IPS-NIHi11 (cell line): ENCODE measurements at regions not wholly inside any gene's neighbourhood (a gene's known extent, or its start where the extent isn't known, plus 50 kb on each side); places are given as distances from the start of the nearest gene placed in this dataset.
"Not testable (repeated sequence)": the region's sequence is repeated elsewhere in the genome, so short reads cannot be mapped to it uniquely, and the experiment has no call there.

Source experiments
- DNase-seq: peaks from one replicate; pipeline ENCODE4 v3.0.0; 2012; ENCODE audit warnings: mixed read lengths, low spot score

DNA sequence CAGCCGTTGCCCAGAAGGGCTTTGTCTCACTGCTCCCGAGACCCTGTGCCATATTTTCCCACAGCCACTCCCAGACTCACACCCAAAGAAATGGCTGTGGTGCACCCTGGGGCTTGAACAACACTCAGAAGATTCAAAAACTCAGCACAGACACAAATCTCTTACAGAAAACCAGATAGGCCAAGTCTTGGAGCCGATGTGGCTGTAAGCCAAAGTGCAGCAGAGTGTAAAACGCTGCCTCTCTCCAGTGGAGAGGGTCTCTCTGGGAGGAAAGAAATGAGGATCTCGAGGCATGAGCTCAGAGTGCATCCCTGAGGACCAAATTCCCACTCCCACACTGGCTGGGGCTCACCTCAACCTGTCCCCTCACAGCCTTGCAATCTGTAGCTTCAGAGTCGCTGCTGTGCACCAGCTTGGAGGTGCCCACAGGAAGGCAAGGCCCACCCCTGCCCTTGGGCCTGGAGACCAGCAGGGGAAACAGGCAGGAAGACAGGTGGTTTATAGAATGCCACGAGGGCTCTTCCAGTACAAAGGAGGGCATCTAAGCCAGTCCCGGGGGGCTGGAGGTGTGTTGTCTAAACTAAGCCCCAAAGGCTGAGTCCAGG lies 171.3 kb upstream of the AJAP1 start:
- no peak for DNase-seq

DNA sequence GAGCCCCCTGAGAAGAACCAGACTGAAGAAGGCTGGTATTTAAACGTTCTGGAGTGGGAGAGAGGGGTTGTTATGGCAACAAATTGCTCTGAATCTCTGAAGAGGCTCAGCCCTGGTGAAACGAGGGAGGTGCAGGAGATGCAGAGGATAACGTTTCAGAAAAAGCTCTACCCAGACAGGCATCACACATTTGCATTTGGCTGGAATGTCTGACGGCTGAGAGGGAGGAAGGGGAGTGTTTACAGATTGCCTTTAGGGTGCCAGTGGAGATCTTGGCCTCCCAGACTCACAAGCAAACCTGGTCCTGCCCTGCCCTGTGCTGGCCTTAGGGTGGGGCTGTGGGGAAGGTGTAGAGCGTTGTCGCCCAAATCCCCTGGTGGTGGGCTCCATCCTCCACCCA lies 169.0 kb upstream of the AJAP1 start:
- no peak for DNase-seq

DNA sequence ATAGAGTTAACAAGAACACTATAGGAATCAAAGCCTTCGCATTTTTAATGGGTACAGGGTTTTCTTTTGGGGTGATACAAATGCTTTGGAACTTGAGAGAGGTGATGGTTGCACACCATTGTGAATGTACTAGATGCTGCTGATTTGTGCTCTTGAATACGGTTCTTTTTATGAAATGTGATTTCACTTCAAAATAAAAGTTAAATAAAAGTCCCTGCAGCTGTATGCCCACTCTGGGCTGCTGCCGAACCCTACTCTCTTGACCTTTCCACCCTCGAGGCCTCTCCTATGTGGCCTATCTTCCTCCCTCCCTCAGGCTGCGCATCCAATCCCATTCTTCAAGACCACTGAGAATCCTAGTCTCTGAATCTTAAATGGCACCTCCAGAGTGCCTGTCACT lies 168.5 kb upstream of the AJAP1 start:
- no peak for DNase-seq

DNA sequence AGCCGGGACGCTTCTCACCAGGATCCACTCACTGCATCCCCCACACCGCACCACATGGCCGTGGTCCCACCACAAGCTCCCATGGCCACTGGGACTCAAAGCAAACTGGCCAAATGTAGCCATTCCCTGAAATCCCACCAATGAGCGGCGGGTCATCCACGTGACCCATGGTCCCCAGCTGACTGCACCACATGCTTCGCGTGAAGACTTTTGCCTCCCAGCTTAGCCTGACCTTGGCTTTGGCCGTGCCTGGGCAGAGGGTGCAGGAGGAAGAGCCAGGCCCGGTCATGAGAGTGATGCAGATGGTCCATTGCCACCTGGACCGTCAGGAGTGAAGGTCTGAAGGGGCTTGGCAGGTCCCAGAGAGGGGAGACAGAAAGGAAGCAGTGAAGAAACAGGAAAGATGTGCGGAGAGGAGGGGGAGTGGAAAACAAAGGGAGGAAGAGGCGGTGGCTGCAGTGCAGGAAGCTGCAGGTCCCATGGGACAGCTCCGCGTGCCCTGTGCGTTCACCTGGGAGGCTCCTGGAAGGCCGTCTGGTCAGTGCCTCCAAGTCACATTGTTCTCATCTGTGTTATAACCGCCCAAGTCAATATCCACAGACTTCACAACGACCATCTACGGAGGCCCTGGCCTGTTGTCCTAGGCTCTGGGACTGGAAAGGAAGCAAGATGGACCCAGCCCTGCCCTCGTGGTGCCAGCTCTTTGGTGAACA lies 167.8 kb upstream of the AJAP1 start:
- no peak for DNase-seq

DNA sequence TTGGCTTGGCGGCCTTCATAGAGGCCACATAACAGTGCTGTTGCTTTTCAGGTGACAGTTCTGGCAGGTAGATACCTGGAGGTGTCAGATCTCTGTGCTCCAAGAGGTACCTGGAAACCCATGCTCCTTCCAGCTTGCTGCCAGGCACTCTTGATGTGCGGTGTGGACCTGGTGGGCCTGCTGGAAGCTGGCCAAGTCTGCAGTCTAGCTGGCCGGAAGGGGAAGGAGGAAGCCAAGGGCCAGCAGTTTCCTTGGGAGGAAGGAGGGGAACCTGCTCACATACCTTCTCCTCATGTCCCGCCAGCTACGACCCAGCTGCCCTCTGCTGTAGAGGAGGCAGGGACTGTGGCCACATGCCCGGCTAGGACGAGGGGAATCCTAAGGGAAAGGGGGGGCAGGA lies 166.4 kb upstream of the AJAP1 start:
- DNase-seq: no peak

DNA sequence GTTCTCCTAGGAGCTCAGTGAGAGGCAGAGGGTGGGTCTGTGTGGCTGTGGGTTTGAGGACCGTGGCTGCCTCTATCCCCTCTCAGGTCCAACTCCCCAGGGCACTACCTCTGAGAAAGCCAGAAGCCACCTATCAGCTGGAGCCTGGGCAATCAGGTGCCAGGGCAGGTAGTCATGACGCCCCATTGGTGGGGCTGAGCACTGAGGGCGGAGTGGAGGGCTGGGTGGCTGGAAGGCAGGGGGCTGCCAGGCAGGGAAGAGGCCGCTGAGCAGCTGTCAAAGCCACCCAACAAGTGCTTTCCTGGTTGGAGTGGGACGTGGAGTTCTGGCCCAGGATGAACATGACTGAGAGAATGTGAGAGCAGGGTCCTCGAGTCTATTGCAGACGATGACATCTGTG lies 164.9 kb upstream of the AJAP1 start:
- no peak for DNase-seq

DNA sequence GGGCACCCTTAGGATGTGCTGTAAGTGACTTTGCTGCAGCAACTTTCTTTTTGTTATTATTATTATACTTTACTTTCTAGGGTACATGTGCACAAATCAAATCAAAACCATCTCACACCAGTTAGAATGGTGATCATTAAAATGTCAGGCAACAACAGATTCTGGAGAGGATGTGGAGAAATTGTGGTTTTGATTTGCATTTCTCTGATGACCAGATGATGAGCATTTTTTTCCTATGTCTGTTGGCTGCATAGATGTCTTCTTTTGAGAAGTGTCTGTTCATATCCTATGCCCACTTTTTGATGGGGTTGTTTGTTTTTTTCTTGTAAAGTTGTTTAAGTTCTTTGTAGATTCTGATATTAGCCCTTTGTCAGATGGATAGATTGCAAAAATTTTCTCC lies 164.4 kb upstream of the AJAP1 start:
- not testable (repeated sequence) for DNase-seq

DNA sequence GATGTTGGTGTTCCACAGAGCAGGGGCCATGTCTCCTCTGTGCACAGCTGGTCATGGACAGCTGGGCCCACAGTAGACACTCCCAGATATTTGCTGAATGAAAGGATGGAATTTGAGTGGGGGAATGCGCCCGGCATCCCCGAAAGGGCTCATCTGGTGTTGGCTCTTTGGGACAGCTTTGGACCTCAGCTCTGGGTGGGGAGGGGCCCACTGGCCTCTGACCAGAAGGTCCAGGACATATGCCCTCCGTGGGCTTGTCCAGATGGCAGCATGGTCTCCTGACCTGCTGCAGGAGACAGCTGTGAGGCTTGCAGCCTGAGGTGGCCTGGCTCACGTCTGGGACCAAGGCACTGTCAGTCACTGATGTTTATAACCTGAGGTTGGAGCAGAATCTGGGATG lies 160.4 kb upstream of the AJAP1 start:
- no peak for DNase-seq

DNA sequence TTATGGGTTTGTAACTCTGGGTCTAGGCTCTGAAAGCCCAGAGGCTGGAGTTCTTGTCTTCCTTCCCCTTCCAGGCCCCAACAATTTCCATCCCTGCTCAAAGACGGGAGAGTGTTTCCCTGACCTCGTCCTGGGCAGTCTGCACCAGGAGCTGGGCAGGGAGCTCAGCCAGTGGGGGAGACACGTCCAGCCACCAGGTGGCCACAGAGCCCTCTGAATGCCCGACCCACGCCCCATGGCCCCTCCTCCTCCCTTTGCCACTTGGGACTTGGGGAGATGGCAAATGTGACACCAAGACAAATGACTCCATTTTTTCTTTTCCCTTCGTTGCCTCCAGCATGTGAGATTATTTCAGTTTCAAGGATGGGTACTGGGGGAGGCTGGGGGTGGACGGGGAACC lies 159.9 kb upstream of the AJAP1 start:
- DNase-seq: peak; percentile 49

DNA sequence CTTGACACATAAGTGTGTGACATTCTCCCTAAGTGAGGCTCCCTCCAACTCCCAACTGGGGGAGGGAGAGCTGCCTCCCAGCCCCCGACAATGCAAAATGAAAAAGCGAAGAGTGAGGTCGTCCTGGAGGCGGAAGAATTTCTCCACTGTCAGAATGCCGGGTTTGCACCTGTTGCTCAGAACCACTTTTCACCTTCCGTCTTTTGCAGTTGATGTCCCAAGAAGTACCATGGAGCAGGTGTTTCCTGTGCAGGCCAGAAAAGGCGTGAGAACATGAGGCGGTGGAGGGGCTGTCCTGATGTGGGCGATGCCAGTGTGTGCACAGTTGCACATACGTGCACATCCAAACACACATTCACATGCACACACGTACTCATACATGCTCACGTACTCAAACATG lies 158.6 kb upstream of the AJAP1 start:
- no peak for DNase-seq

DNA sequence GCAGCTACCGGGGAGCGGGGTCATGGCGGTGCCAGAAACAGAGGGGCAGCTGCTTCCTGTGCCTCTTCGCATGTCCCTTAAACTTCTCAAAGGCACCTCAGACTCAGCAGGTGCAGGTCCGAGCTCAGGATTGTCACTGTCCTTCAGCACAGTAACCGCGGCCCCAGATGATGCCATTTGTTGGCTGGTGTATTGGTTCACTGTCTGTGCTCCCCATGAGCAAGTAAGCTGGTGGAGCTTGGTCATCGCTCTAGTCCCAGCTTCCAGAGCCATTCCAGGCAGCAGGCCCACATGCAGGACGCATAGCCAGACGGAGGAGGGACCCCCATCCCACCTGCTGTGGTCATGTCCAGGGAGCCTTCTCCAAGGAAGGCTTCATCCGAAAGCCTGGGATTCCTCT lies 154.0 kb upstream of the AJAP1 start:
- DNase-seq: no peak

DNA sequence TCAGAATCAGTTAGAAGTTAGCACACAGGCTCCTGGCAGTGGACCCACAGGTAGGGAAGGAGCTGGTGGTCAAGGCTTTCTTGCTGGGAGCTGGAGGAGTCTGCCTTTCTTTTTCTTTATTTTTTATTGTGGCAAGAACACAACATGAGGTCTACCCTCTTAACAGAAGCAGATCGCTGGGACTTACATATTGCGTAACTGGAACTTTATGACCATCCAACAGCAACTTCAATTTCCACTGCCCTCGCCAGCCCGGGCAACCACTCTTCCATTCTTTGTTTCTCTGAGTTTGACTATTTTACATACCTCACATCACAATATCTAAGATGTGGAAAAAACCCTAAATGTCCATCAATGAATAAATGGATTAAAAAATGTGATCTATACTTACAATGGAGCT lies 147.8 kb upstream of the AJAP1 start:
- DNase-seq: no peak

DNA sequence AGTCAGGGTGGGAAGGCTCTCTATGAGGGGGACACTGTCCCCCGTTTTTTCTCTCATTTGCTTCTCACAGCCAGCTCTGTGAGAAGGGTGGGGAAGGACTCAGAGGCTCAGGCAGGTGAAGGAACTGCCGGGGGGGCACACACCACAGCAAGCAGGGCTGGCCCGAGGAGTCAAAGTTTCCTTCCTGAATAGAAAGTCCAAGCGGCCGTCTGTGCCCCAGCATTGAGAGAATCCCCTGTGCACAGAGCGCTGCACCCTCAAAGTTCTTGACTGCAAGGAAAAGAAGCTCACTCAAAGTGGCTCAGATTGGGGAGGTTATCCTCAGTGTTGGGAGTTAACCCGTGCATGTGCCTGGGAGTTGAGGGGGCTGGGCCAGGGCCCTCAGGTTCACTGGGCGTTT lies 145.2 kb upstream of the AJAP1 start:
- DNase-seq: no peak

DNA sequence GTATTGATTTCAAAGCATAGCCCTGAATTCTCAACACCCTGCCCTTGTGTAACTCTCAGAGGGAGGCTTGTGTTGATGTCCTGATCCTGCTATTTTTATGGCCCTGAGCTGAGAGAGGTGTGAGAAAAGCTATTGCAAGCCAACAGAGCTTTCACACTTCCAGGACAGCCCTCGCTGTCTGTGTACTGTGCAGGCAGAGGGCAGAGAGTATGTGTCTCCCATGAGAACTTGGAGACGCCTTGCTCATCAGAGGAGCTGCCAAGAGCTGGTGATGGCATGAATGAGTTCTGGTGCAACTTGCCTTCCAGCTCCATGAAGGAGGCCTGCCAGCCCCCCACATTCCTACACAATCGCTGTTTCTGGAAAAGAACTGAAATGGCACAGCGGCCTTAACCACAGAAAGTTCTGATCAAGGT lies 144.1 kb upstream of the AJAP1 start:
- DNase-seq: no peak

DNA sequence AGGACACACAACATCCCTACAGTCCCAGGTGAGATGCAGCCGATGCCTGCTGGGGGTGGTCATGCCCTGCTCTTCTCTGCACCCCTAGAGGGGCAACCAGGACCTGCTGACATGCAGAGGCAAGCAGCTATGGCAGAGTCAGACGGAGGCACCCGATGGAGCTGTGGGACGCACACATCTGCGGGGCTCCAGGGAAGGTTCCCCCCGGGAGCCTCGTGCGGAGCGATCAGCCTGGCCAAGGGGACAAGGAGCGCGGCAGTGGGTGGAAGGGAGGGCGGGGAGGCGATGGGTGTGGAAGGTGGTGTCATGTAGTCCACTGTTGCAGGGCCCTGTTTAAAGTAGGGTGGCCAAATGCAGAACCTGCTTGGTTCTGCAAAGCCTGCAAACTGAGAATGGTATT lies 143.0 kb upstream of the AJAP1 start:
- DNase-seq: no peak

DNA sequence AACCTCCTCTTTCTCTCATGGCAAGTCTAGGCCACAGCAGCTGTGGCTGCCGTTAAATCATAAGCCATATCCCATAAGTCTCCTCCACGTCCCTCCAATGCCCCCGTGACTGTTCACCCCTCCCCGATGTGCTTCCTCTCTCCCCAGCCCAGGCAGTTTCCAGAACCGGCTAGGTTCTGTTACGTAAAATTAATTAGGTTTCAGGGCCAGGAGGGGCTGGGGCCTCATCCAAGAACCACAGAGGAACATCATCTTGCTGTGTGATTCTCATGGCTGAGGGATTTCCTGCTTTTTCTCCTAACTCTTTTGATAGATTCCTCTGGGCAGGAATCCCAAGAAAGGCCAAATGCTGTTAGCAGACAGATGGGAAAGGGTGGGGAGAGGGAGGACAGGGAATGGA lies 141.8 kb upstream of the AJAP1 start:
- DNase-seq: no peak

DNA sequence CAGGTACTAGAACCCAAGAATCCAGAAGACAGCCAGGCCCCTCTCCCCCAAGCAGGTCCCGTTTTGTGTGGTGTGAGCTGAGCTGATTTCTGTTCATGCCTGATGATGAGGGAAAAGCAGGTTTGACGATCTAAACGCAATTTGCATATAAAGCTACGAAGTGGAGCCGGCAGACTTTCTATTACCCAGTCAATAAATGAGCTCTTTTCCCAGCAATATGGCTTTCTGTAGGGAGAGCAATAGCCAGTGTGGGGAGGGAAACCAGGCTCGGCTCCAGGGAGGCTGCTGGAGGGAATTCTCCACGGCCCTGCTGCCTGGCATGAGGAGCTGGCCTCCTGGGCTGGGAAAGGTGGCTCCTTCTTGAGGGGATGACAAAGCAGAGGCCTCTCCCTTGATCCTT lies 140.7 kb upstream of the AJAP1 start:
- no peak for DNase-seq

DNA sequence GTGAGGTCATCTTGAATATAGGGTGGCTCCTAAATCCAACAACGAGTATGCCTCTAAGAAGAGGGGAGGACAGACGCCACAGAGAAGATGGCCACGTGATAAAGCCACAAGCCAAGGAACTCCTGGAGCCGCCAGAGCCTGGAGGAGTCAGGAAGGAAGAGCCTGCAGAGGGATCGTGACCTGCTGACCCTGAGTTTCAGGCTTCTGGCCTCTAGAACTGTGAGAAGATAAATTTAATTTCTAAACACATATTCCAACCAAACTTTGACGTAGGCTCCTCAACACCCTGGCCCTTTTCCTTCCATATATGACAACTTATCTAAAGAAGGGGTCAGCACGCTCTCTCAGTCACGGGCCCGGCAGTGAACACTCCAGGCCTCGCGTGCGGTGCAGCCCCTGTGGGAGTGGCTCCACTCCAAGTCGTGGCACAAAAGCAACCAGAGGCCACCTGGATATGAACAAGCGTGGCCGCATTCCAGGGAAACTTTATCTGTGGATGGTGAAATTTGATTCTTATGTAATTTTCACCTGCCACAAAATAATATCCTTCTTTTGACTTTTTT lies 138.6 kb upstream of the AJAP1 start:
- DNase-seq: no peak

DNA sequence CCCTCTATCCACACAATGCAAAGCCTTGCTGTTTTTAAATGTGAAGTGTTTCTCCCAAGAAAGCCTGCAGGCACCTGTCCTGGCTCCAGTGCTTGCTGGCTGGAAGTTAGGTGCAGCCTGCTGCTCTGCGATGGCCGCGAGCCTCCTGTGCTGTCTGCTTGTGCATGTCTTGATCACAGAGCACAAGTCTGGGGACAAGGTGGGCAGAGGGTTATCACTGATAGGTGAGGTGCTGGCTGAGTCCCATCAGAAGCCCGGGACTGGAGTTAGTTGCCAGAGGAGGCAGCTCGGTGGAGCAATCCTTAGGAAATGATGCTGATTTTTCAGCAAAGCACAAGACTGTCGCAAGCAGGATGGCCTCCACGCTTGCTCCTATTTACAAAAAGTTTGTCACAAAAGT lies 137.8 kb upstream of the AJAP1 start:
- DNase-seq: no peak

DNA sequence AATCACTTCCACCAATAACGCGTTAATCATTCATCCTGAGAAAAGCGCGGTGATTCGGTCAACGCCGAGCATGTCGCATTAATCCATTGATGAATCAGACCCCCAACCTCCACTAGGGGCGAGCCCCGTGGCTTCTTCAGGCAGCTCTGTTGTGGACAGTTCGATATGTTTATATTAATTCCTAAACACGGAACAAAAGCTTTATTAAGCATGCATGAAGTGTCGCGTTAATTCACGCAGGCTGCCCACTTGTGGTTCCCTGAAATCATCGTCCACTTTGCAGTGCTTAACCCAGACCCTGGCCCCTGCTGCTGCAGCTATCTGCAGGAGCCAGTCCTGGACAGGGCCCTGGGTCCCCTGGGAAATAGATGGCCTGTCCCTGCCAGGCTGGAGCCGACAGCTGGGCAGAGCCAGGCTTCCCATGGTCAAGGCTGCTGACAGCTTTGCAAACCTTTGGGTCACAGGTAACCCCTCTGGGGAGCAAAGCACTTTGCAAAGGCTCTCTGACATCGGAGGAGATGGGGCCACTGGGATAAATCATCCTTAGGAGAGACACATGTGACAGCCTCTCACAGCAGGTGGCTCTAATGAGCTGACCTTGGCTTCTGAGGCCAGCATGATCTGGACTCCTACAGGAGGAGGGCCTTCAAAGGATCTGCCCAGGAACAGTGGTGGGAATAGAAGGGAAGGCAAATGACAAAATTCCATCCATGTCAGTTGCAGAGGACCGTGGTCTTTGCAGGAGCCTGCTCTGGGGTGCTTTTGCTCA lies 137.0 kb upstream of the AJAP1 start:
- no peak for DNase-seq

DNA sequence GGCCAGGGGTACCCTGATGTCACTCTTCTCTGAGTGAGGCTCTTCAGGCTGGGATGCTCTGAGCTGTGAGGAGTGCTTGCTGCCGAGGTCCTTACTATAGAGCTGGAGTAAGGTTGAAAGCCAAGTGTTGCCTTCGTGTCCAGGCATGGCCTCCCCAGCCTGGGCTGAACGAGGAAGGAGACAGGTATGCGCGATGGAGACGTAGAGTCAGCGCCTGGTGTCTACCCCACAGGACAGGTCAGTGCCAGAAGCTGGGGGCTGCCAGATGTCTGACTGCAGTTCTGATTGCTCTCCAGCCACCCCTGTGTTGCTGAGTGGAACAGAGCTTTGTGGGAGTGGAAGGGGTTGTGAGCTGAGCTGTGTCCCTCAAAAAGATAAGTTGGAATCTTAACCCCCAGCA lies 135.8 kb upstream of the AJAP1 start:
- no peak for DNase-seq

DNA sequence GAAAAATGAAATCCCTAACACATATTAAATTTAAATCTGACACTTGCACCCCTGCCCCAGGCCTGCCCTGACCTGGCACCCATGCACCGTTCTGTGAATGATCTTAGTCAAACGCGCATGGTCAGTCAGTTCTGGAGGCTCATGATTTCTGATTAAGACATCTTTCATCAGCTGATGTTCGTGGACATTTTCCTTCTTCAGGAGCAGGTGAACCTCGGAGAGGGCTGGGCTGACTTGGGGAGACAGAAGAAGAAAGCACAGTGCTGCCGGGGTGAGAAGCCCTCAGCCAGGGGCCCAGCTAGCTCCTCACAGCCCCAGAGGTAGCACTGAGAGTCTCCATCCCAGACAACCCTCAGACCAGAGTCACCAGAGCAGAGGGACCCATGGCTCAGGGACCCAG lies 134.5 kb upstream of the AJAP1 start:
- no peak for DNase-seq

DNA sequence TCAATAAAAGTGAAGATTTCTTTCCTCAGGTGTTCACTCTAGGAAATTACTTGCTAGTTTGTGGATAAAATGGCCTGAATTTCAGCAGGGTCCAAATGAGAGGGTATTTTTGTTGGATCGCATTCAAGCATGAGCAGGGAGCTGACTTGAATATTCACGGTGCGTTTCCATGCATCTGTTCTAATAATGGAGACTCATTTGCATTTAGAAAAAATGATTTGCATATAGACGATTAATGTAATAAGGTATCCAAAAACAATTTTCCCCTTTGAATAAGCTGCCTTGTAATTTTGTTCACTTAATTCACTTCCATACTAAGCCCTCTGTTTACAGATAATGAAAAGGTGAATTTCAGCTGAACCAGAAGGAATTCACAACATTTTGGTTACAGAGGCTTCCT lies 130.9 kb upstream of the AJAP1 start:
- no peak for DNase-seq
